ENCODE measurements at regions not wholly inside any gene's neighbourhood (a gene's known extent, or its start where the extent isn't known, plus 50 kb on each side); places are given as distances from the start of the nearest gene placed in this dataset.

DNA sequence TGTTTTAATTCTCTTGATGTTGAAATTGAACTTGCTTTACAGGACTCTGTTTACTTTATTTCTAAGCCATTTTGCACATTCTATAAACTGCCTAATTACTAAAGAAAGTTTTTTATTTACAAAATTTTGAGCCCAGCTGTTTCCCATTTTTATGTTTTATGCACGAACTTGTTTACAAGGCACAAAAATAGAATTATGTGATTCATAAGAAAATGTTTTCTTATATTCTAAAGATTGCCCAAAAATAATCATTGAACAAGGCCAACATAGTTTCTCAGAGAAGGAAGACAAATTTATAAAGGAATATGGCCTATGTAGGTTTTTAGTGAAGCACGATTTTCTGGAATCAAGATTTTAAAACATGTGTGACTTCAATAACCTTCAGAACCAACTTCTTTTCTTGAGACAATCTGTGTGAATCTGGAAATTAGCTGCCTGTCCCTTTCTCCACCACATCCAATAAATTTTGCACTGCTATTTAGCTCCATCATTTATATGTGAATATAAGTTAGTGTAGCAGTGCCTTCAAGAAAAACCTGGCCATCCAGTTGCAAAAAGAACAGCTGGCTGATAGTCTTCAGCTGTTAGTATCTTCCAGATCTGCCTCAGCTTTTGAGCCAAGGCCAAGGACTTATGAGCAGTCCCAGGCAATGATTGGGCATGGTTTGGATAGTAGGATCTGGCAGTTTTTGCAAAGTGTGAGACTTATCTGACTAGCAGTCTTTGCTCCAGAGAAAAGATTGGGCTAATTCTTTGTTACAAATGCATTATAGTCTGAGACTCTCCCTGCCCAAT, 253.2 kb upstream of the COL3A1 start:
- no peak for DNase-seq

DNA sequence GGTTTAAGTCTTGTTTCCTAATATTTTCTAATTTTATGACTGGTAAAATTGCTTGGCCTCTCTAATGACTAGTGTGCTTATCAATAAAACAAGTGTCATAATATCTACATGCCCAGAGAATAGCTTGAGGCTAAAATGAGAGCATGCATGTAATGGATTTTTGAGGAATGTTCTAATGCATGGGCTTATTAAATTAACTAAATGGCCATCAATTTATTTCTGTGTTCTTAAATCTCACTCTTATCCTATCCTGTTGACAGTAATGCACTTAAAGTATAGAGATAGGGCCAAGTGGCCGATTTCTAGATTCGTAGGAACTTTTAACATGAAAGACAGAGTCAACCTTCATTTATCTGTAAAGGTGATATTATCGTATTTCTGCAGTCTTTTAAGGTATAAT, 252.4 kb upstream of the COL3A1 start:
- no peak for DNase-seq

DNA sequence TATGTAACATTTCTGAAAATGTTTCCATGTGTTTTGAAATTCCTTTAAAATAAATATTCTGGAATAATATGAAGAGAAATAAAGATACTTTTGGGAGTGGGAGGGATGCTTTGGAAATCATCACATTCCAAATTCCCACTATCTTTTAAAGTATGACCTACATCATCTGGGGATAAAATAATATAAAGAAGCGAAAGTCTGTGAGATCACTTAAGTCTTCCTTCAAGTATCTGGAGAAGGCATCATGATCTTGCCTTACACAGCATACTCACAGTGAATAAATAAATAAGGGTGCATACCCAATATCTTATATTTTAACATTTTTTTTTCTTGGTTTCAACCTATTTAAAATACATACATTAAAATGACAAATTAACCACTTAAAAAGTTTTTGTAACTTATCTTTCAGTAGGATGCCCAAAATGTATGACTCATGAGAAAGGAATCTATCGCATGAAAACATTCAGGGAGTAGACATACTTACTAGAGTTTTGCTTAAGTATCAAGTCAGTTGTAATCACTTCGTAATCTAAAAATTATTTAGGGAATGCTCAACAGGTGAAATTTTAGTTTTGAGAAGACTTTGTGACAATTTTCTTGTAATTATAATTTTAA, 248.3 kb upstream of the COL3A1 start:
- DNase-seq: no peak

DNA sequence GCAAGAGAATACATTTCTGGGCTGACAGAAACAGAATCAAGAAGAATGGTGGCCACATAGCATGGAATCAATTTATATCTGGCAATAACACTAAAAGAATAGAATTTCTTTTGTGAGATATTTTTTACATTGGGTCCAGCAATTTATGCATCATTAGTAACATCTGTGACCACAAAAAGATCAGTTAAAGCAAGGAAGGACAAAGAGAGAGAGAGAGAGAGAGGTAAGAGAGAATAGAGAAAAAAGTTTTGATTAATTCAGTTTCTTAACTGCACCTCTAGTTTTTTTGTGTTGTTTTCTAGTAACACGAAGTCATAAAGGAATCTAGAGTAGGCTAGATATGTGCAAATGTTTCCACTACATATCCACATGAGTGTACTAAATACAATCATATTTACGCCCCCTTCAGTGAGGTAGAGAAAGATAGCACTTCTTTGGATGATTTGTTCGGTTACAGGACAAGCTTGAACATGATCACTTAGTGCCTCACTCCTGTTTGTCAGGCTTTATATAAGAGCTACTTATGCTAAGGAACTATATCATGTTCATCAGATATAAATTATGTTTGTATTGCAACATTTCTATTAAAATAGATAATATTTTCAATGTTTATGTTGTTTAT, 247.4 kb upstream of the COL3A1 start:
- DNase-seq: no peak

DNA sequence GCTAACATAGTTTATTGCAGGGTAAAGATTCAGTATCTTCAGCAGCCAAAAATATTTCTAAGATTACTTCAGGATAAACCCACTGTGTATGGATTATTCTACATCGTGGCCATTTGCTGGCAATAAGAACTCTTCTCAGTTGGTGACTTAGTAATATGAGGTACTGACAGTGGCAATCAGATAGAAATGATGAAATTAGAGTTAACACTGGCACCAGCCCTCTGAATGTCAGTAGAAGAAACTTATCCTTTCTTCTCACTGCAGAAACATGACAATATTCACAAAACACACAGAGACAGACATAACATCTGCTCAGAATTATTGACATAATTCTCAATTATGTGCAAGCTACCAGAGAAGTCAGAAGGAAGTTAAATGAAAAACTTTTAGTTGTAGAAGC, 246.3 kb upstream of the COL3A1 start:
- DNase-seq: no peak

DNA sequence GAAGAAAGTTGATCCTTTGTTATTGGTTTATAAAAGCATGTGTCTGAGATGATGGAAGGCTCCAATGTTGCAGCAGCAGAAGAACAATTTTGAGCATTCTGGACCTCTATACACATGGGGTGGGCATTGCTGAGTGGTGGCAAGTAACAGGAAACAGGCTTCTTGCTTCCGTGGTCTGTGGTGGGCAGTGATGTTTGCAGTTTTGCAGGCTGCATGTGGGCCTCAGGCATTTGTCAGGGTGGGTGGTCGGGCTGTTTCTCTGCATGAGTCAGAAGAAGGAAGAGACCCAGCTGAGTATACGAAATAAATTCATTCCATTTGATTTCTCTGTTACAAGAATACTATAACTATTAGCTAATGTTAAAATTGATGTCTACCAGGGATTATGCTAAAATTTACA, 239.5 kb upstream of the COL3A1 start:
- no peak for DNase-seq

DNA sequence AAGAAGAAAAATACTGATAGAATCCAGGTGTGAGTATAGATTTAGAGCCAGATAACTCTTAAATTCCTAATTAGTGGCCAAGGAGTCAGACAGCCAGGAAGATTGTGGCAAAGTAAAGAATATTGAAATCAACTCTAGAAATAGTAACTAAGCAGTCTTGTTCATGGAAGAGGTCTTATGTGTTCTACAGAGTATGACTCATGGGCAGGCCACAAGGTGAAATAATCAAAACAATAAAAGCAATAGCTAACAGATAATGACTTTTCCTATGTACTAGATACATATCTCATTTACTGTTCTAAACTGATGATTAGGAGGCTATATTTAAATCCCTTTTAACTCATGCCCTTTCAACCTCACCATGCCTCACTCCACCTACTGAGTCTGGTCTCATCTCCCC, 227.4 kb upstream of the COL3A1 start:
- no peak for DNase-seq

DNA sequence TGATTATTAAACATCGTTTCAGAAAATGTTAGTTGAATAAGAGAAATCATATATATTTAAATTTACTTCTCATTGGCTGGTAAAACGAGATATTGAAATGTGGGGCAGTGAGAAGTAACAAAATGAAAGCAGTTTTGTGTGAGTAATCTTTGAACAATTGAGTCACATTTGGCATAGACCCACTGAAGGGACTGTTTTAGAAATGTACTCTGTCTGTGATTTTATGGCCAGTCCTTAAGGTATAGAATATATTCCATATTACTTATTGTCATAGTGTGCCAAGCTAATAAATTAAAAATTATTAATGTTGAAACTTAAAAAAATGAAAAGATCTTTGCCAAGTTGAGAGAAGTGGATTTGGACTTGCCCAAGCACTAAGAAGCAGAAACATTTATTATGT, 222.4 kb upstream of the COL3A1 start:
- DNase-seq: no peak

DNA sequence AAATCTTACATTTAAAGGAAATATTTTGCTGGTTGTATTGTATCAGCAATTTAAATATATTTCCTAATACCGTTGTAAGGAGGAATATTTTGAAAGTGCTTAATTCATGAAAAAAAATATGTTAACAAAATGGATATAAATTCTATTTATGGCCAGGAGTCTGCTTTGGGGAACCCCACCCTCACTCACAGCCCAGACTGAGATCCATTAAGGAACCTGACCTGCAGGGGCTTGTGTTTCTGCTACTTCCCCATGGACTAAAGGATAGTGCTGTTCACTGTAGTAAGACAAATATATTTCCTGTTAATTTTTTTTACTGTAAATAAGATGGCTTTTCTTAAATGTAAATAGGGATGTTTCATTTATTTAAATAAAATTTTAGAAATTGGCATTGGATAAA, 221.9 kb upstream of the COL3A1 start:
- DNase-seq: no peak

DNA sequence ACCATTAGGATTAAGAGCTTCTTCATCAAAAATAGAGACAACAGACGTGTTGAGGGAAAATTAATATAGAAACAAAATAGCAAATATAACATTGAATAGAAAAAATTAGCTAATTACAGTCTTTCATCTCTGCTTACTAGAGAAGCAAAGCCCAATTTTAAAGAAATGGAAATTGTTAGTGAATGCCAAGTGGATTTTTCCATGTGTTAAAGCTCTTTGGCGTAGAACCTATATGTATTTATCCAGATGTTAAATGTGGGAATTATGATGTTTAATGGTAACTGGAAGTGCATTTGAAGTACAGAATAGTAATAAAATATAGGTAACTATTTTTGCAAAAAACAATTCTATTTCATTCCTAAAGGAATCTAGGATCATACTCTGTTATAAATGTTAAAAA, 212.0 kb upstream of the COL3A1 start:
- DNase-seq: no peak

DNA sequence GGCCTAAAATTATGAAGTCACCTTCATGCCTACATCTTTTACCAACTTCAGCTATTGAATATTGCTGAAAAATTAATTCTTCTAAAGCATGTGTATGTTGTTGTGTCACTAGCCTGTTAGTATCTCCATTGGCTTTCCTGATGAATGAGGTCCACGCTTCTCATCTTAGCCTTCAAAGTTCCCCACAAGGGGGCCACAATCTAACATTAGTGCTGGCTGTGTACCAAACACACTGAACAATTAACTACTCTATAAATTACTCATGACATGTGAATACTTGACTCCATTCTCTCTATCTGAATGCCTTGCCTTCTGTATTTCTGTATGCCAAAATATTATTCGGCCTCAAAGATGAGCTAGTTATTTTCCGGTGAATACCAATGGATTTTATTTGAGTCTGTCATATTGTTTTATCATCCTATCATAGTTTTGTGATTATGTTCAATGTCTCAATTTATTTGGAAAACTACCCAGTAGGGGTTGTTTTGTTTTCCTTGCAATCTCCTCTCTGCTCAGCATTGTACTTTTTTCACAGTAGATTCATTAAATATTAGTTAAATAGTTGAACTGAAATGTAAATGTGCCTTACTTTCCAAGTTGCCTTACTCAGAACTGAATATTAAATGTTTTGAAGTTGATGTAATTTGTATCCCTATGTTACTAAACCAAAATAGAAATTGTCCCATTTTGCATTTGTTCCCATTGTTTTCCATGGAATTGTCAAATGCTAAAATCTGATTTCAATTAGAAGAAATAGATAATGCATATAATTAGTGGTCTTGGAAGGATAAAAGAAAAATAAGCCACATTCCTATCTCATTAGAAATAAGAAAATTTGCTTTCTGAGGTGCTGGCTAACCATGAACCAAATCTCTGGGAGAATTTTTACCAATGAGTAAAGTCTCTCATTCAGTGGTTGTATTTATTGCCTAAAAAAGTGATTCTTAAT, 208.4 kb upstream of the COL3A1 start:
- no peak for DNase-seq

DNA sequence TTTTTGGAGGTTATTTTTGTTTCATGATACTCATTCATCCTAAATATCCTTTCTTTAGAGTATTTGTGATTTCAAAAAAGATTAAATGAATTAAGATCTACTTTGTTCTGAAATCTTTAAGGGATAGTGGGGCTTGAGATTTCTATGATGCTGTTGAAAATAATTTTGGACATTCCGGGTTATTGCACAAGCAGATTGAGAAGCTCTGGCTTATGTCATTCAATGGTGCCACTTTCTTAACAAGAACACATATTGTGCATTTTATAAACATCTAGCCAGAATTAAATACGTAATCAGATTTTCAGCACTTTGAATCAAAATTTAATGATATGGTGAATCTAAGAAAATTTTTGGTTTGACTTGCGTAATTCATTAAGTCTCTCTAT, 207.7 kb upstream of the COL3A1 start:
- no peak for DNase-seq

DNA sequence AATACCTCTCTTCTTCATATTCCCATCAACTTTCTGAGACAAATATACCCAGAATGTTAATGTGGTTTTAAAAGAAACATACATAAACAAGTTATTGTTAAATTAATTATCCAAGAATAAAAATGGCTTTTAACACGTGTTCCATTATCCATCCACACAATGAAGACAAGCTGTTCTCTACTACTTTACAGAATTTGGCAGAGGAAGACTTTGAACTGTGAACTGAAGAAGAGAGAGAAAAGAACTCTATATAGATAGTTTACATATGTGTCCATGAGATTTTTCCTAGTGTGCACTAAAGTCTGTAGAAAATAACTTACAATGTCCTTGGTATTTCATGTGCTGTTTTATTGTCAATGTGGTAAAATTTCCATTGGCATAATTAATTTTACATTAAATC, 207.0 kb upstream of the COL3A1 start:
- no peak for DNase-seq

DNA sequence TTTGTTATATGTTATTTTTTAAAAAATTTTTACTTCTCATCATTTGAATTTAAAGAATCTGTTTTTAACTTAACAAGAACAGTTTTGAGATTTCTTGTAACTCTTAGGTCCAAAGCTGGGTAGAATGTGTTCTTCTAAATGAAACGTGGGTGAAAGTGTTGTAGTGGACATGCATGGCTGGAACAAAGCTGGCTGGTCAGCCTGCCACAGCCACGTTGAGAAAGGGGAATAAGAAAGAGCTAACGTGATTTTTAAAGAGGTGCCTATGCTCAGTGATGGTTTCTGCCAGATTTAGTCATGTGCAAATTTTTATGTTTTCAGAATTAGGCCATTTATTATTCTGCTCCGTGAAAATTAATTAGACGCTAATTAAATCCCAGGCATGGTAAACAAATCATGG, 203.9 kb upstream of the COL3A1 start:
- DNase-seq: no peak

DNA sequence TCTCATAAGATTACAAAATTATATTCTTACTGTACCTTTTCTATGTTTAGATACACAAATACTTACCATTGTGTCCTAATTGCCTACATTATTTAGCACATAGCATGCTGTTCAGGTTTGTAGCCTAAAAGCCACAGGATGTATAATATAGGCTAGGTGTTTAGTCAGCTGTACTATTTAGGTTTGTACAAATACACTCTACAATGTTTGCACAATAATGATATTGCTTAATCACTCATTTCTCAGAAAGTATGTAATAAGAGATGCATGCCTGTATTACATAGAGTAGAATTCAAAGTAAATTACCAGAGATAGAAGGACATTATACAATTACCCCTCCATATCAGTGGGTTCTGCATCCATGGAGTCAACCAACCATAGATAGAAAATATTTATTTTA, 201.1 kb upstream of the COL3A1 start:
- no peak for DNase-seq

DNA sequence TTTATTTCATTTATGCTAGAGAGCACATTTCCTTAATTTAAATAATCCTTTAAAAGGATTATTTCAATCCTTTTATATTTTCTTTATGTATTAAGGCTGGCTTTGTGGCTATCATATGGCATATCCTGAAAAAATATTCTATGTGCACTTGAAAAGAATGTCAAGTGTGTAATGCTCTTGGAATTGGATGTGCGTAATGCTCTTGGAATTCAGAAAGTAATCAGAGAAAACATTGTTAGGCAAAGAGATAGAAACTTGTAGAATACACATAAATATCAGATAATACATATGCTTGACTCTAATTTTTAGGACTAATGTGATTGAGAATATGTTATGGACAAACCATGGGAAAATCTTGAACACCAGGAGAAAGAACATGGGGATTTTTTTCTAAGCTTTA, 197.5 kb upstream of the COL3A1 start:
- no peak for DNase-seq

DNA sequence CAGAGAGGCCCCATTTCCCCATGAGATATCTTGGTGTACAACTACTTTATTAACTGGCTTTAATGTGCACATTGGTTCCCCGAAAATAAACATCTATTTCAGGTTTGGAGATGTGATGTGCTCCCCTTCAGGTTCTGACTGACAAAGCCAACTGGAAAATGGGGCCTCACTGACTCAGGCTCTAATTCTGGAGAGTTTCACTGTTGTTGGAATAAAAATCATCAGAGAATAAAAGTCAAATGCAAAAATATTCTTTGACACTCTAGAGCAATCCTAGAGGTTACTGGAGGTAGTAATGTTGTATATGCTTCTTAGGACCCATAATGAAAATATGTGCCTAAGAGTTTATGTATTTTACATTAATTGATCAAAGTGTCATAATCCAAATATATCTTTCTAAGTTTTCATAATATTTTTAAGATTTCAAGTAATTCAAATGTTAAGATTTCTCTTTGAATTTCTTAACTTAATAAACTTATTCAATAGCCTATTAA, 189.9 kb upstream of the COL3A1 start:
- no peak for DNase-seq

DNA sequence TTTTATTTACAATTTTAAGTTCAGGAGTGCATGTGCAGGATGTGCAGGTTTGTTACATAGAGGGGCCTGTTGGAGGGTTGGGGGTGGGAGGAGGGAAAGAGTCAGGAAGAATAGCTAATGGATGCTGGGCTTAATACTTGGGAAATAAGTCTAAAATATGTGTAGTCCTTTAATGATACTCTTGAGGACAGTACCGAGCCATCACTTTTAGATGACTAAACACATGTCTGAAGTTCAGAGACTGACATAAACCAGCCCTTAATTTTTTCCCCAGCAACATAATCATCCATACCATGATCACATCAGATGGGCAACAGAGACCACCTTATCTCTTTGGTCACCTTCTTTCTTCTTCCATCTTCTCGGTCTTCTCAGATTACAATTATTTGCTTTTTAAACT, 189.1 kb upstream of the COL3A1 start:
- DNase-seq: no peak

DNA sequence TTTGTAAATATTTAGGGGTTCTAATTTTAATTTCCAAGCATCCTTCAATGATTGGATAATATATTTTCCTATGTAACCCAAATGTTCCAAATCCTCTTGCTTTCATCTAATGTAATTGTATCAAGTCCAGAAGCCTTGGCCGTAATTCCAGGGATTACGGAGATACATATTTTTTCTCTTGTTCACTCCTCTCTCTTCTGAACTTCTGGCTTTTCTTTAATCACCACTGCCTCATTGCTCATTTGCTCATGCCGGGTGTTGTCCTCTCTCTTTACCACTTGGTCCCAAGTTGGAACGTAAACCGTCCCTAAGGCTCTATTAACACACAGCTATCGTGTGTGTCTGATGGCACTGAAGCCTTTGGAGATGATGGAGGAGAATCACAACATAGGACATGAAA, 188.7 kb upstream of the COL3A1 start:
- DNase-seq: no peak

DNA sequence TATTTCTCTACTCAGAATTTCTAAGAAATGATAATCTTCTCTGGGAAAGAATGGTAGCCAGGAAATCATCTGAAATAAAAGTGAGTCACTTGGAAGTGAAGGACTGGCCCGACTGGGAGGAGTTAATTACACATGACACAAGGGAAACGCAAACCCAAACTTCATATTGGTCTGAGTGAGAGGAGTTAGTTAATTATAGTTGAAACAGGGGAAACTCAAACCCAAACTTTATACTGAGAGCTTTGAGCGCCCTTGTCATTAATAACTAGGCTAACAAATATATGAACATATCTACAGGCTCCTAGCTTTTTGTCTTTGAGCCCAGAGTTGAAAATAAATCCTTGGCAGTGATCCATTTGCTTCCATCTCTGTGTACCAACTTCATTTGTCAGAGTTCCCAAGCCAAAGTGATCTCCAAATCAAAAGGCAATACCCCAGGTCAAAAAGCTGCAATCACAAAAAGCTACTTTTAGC, 187.8 kb upstream of the COL3A1 start:
- no peak for DNase-seq

DNA sequence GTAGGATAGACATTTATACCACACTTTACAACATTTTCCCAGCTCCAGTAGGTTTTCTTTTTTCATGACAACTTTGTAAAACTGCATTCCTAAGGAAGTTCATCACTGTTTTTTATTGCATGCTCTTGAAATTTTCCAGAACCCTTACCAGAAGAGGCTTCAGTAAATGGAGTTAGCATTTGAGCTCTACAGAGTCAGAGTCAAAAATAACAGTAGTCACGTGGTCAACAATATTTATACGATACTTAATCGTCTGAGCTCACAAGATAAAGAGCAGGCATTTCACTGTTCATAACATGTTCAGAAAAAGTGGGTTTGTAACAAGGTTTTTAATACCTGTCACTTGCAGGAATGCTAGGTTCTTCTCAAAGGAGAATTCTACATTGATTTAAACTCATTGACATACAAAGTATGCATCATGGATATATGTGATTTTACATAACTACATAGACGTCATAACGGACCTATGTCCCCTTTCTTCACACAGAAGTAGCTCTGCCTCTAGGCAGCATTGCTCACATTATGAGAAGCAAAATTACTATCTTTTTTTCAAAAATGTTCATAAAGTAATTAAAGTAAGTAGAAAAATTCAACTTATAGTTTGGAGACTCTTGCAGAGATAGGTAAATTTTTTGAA, 187.0 kb upstream of the COL3A1 start:
- no peak for DNase-seq

DNA sequence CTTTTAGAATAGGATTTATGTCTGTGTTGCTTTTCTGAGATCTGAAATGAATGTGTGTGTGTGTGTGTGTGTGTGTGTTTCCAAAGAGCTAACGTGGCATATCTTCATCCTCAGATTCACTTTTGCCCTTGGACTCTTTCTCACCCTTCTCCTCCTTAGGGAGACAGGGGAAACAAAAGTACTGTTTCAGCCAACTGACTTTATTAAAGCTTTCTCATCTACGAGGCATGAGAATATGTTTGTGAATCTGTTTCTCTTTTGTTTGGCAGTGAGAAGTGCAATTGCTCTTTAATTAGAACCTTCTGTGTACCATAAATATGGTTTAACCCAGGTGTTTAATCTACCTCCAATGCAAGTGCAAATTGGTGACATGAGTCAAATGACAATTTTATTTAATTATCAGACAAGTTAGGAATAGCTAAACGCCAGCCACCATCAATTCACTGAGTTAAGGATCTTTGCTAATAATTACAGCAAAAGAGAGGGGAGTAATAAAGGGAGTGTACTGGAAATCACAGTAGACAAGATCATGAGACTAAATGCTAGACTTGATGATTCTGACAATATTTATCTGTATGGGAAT, 186.4 kb upstream of the COL3A1 start:
- DNase-seq: no peak
